Naive thymus-derived CD4-positive, alpha-beta T cell (primary cell): ENCODE measurements at regions not wholly inside any gene's neighbourhood (a gene's known extent, or its start where the extent isn't known, plus 50 kb on each side); places are given as distances from the start of the nearest gene placed in this dataset.
A peak's percentile ranks its signal among the peaks of the same experiment; 100 is the strongest.
"Not testable (repeated sequence)": the region's sequence is repeated elsewhere in the genome, so short reads cannot be mapped to it uniquely, and the experiment has no call there.

Experiments used
- ATAC-seq: fragments of 150-1000 bp; cut with Tn5 transposase; 2 replicates; pipeline ENCODE4 v1.10.0; 2021; ENCODE audit warnings: mild to moderate bottlenecking, moderate library complexity
- CTCF ChIA-PET: fragments of 350-600 bp; sonication (Branson Sonifier 250); formaldehyde crosslinking; loops from one replicate; lab custom pipeline; 2021; ENCODE audit warnings: antibody characterized with exemption; lab: Charles Lee
- POLR2A ChIA-PET: fragments of 350-600 bp; sonication (Branson Sonifier 250); formaldehyde crosslinking; loops from one replicate; lab custom pipeline; 2021; ENCODE audit warnings: antibody characterized with exemption, inconsistent platforms; lab: Charles Lee
- DNase-seq, 9 donors: peaks; one replicate each; pipeline versions ENCODE4 v3.0.0 to v3.0.0-alpha.2; 2020 to 2022; ENCODE audit warnings: mixed read lengths in 1 of 9
- H3K27ac ChIP-seq: one replicate; pipeline ENCODE4 v1.7.0; 2013; ENCODE audit warnings: mild to moderate bottlenecking, low read depth, low read length, moderate library complexity
- H3K27me3 ChIP-seq, 2 donors: one replicate each; pipeline ENCODE4 v1.7.0; 2013; ENCODE audit warnings: low read length in 2 of 2, mild to moderate bottlenecking in 2 of 2, moderate library complexity in 2 of 2; ENCODE audit not compliant: control insufficient read depth in 2 of 2, insufficient read depth in 2 of 2
- H3K36me3 ChIP-seq, 3 experiments: 1 replicate in 2 of 3; 2 replicates in 1 of 3; pipeline ENCODE4 v1.7.0; 2013; ENCODE audit warnings: low read length in 3 of 3, mild to moderate bottlenecking in 3 of 3, moderate library complexity in 1 of 3; ENCODE audit not compliant: insufficient read depth in 3 of 3, control insufficient read depth in 2 of 3
- H3K4me1 ChIP-seq, 2 donors: one replicate each; pipeline ENCODE4 v1.7.0; 2013; ENCODE audit warnings: low read length in 2 of 2, mild to moderate bottlenecking in 2 of 2, moderate library complexity in 1 of 2; ENCODE audit not compliant: control insufficient read depth in 2 of 2, insufficient read depth in 2 of 2
- H3K4me3 ChIP-seq: 2 replicates; pipeline ENCODE4 v1.7.0; 2013; ENCODE audit warnings: mild to moderate bottlenecking, low read length
- H3K9me3 ChIP-seq, 3 experiments: 1 replicate in 2 of 3; 2 replicates in 1 of 3; pipeline ENCODE4 v1.7.0; 2013; ENCODE audit warnings: low read length in 3 of 3; ENCODE audit not compliant: control insufficient read depth in 2 of 3
- H3K27ac Mint-ChIP-seq, 9 donors: one replicate each; pipeline ENCODE4 v1.8.0; 2020 to 2022; ENCODE audit warnings: mixed read lengths in 9 of 9, mild to moderate bottlenecking in 8 of 9, moderate library complexity in 5 of 9, inconsistent platforms in 2 of 9
- H3K27me3 Mint-ChIP-seq, 5 donors: one replicate each; pipeline ENCODE4 v1.8.0; 2021 to 2022; ENCODE audit warnings: mixed read lengths in 5 of 5, mild to moderate bottlenecking in 1 of 5
- H3K36me3 Mint-ChIP-seq, 5 donors: one replicate each; pipeline ENCODE4 v1.8.0; 2020 to 2022; ENCODE audit warnings: mixed read lengths in 5 of 5, mild to moderate bottlenecking in 3 of 5, inconsistent platforms in 1 of 5
- H3K4me1 Mint-ChIP-seq, 7 donors: one replicate each; pipeline ENCODE4 v1.8.0; 2020 to 2022; ENCODE audit warnings: mixed read lengths in 7 of 7, mild to moderate bottlenecking in 3 of 7, inconsistent platforms in 1 of 7
- H3K4me3 Mint-ChIP-seq, 10 donors: one replicate each; pipeline ENCODE4 v1.8.0; 2020 to 2022; ENCODE audit warnings: mild to moderate bottlenecking in 10 of 10, mixed read lengths in 10 of 10, moderate library complexity in 6 of 10, inconsistent platforms in 2 of 10
- H3K9me3 Mint-ChIP-seq, 11 donors: one replicate each; pipeline ENCODE4 v1.8.0; 2020 to 2022; ENCODE audit warnings: mixed read lengths in 11 of 11, mild to moderate bottlenecking in 4 of 11, inconsistent platforms in 1 of 11, moderate library complexity in 1 of 11
- intact Hi-C, 2 donors: fragments of 100-400 bp; cut with micrococcal nuclease; formaldehyde crosslinking; loops; one replicate each; pipeline ENCODE4 v1.15.1; 2023

DNA sequence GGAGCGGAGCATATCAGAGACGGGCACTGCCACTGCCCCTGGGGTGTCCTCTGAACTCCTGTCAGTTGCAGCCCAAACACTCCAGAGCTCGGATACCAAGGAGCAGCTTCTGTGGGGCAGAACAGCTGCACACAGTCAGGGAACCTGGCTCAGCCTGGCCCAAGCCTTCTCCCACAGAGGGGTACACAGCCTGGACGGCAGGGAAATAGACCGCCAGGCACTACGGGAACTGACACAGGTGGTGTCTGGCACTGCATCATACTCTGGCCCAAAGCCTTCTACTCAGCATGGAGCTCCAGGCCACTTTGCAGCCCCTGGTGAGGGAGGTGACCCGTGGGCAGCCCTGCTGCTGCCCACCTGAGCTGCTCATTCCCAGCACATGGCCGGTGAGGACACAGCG, 204.5 kb downstream of the CEP170 start:
- CTCF ChIA-PET, H3K4me3 ChIP-seq, H3K4me1 Mint-ChIP-seq, H3K4me3 Mint-ChIP-seq, H3K27ac Mint-ChIP-seq, POLR2A ChIA-PET, H3K27me3 Mint-ChIP-seq, H3K9me3 Mint-ChIP-seq, H3K27ac ChIP-seq, H3K27me3 ChIP-seq, DNase-seq, ATAC-seq, H3K4me1 ChIP-seq, H3K36me3 Mint-ChIP-seq, H3K36me3 ChIP-seq, intact Hi-C loops, H3K9me3 ChIP-seq: not testable (repeated sequence)

GRCh38 chr1:243049716-243050115, 205.4 kb downstream of the CEP170 start:
- H3K27me3 ChIP-seq, H3K4me3 Mint-ChIP-seq, H3K4me1 ChIP-seq, CTCF ChIA-PET, ATAC-seq, H3K4me3 ChIP-seq, H3K36me3 Mint-ChIP-seq, H3K9me3 Mint-ChIP-seq, H3K27ac ChIP-seq, POLR2A ChIA-PET, intact Hi-C loops, H3K9me3 ChIP-seq, H3K36me3 ChIP-seq, DNase-seq, H3K4me1 Mint-ChIP-seq, H3K27me3 Mint-ChIP-seq, H3K27ac Mint-ChIP-seq: not testable (repeated sequence)

GRCh38 chr1:243021365-243021764, 233.7 kb downstream of the CEP170 start:
- POLR2A ChIA-PET, intact Hi-C loops: not testable (repeated sequence)

DNA sequence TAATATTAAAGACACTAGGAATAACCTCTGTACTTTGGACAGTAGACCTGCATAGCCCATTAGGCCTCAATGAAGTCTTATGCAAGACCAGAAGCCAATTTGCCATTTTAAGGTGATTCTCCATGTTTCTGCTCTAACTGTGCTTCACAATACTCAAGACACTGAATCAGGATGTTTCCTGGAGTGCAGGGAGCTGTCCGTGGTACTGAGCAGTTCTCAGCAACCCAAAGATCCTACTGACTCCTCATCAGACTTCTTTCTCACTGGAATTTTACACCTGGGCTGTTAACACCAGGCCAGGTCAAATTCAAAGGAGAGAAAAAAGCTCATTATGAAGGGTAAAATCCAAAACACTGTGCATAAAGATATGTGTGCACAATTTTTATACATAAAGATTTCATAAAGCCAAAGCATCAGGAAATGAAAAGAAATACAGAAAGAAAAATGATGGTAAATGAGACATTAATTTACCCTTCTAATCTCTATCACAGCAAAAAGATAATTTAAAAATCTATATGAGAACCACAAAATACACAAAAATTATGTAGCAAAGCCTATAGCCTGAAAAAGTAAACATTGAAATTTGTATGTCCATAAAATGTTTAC, 235.9 kb downstream of the CEP170 start:
- CTCF ChIA-PET, POLR2A ChIA-PET: not testable (repeated sequence)

More at GRCh38 chr1:243021365-243021764, 233.7 kb downstream of the CEP170 start:
- H3K27me3 ChIP-seq, ATAC-seq, H3K36me3 ChIP-seq, H3K4me1 Mint-ChIP-seq, H3K27ac ChIP-seq, CTCF ChIA-PET, H3K9me3 ChIP-seq, H3K27ac Mint-ChIP-seq, H3K9me3 Mint-ChIP-seq, H3K4me3 ChIP-seq, H3K27me3 Mint-ChIP-seq, H3K36me3 Mint-ChIP-seq, H3K4me1 ChIP-seq, DNase-seq, H3K4me3 Mint-ChIP-seq: not testable (repeated sequence)

DNA sequence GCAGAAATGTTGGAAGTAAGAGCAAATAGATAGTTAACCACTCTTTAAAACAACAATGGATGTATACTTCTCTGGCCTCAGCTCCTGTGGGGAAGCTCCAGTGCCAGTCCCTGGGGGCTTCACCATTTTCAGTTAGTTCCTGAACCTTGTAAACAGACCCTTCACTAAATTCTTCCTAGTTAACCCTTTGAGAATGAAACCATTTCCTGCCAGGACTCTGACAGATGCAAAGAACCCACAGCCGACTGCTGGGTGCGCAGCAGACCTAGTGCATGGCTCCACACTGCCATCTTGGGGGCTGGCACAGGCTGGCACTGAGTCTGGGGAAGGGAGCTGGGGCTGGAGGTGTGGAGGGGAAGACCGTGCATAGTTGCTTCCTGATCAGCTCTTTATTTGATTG, 244.4 kb downstream of the CEP170 start:
- CTCF ChIA-PET, H3K4me1 Mint-ChIP-seq, POLR2A ChIA-PET, intact Hi-C loops, ATAC-seq, H3K4me3 Mint-ChIP-seq, H3K9me3 ChIP-seq, H3K4me3 ChIP-seq, H3K27ac Mint-ChIP-seq, DNase-seq, H3K27me3 Mint-ChIP-seq, H3K36me3 ChIP-seq, H3K27me3 ChIP-seq, H3K36me3 Mint-ChIP-seq, H3K27ac ChIP-seq, H3K9me3 Mint-ChIP-seq, H3K4me1 ChIP-seq: not testable (repeated sequence)

More for the DNA sequence above, 235.9 kb downstream of the CEP170 start:
- H3K4me1 ChIP-seq, H3K9me3 Mint-ChIP-seq, H3K27me3 ChIP-seq, intact Hi-C loops, H3K36me3 ChIP-seq, H3K4me3 ChIP-seq, H3K4me3 Mint-ChIP-seq, H3K27me3 Mint-ChIP-seq, H3K27ac Mint-ChIP-seq, H3K9me3 ChIP-seq, H3K4me1 Mint-ChIP-seq, H3K36me3 Mint-ChIP-seq, H3K27ac ChIP-seq, ATAC-seq: not testable (repeated sequence)
- DNase-seq: peak in 7 of 9 donors; percentile 3 to 39 (median 14)

DNA sequence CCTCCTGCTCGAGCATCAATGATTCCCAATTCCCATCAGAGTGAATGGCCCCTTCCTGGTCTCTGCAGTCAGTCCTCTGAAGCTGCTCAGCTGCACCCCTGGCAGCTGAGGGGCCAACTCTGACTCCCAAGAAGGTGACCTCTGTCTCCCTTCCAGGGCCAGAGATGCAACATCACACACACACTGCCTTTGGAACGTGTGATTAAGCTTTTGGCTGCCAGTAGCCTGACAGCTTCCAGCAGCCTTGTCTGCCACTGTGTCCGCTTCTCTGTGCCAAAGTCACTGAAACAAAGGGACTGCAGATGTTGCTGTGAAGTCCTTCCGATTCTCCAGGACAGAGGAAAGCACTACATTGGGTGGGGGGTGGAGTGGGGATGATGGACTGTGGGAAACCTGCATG, 254.1 kb downstream of the CEP170 start:
- H3K4me3 ChIP-seq, H3K36me3 Mint-ChIP-seq, H3K27ac ChIP-seq, POLR2A ChIA-PET, ATAC-seq, CTCF ChIA-PET, DNase-seq, H3K4me1 ChIP-seq, H3K27ac Mint-ChIP-seq, H3K4me1 Mint-ChIP-seq, H3K27me3 Mint-ChIP-seq, H3K27me3 ChIP-seq, intact Hi-C loops, H3K9me3 Mint-ChIP-seq, H3K4me3 Mint-ChIP-seq, H3K9me3 ChIP-seq, H3K36me3 ChIP-seq: not testable (repeated sequence)

DNA sequence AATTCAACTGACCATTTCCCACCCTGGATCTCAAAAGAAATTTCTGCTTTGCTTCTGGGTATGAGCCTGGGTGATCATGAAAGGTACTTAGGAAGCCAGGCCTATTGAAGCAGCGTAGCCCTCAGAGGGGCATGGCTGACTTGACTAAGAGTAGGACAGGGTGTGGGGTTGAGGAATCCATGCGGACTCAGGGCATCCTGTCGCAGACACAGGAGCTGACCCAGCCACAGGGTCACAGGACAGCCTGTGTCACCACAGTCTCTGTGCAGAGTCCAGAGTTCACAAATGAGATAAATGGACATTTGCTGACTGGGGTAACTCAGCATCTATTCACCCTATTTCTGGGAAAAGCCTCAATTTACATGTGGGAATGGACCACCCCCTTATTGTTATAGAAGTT, 262.3 kb downstream of the CEP170 start:
- intact Hi-C loops, H3K27ac Mint-ChIP-seq, H3K27me3 ChIP-seq, H3K27me3 Mint-ChIP-seq, DNase-seq, CTCF ChIA-PET, H3K4me1 ChIP-seq, H3K36me3 Mint-ChIP-seq, H3K9me3 ChIP-seq, H3K9me3 Mint-ChIP-seq, ATAC-seq, H3K4me3 ChIP-seq, POLR2A ChIA-PET, H3K4me1 Mint-ChIP-seq, H3K27ac ChIP-seq, H3K36me3 ChIP-seq, H3K4me3 Mint-ChIP-seq: not testable (repeated sequence)
